ENCODE measurements at regions not wholly inside any gene's neighbourhood (a gene's known extent, or its start where the extent isn't known, plus 50 kb on each side); places are given as distances from the start of the nearest gene placed in this dataset.

DNA sequence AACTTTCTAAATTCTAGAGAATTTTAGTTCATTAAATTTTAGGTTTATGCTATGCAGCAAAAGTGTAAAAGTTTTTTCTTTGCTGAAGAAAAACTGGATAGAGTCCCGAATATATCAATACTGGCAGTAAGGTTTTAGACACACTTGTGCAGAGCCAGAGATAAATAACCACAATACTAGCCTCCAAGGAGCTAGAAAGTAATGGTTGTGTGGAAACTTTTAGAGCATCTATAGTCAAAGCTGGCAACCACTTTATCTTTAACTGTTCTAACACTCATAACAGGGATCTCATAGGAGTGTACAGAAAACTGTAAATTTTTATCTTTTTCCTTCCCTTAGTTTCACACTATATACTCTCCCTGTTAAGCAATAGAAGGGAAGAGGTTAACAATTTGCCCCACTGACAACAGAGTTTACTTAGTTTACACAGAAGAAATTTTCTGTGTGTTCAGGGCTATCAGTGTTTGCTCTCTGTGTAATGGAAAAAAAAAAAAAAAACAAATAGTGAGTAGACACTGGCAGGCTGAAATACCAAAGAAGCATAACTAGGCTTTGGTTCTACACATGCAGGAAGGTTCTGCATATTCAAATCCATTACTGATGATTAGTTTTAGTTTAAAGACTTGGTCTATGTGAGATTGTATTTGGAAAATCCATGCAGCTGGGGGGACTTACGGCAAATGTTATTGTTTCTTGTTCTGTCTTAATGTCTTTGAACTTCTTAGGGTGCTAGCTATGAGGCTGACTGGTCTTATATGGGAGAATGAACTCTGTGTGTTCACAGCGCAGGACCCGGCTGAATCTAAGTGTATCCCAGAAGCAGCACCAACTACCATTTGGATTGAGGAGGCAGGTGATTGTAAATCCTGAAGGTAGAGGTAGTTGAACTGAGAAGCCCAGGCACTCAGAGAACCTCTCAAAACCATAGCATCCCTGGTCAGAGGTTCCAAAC, 187.6 kb downstream of the PCSK1 start:
- Histone ChIP-seq H3K27ac (ENCODE audit: low read length) (no peak overlapping the region), H3K27me3 (ENCODE audit: control insufficient read depth, insufficient read depth, low read length) (no peaks in the 10 kb centered on the region), H3K4me1 (ENCODE audit: control insufficient read depth, insufficient read depth, low read length) (no peaks in the 10 kb centered on the region), H3K4me3 (ENCODE audit: low read length) (no peak overlapping the region), H3K9me3 (ENCODE audit: control insufficient read depth, insufficient read depth, low read length) (no peaks in the 10 kb centered on the region), H3K36me3 (ENCODE audit: control insufficient read depth, insufficient read depth, low read length) (no peaks in the 10 kb centered on the region)
- intact Hi-C loops (cut with micrococcal nuclease) = no loop called here
- Mint-ChIP-seq H3K9me3 (no peaks in the 10 kb centered on the region), H3K36me3 (no peaks in the 10 kb centered on the region), H3K27me3 (ENCODE audit: low read depth in 2 of 2) (peaks cover 0 to 11% of the 10 kb centered on the region in 2 donors), H3K4me1 (no peaks in the 10 kb centered on the region), H3K4me3 (no peak overlapping the region), H3K27ac (no peak overlapping the region)
- ATAC-seq (no peak), DNase-seq (no peak)
- no peak for TF ChIP-seq CTCF (IDR thresholded peaks at IDR 0.05)
- 100% methylated on average over 3 of the region's 4 CpGs for WGBS (ENCODE audit: insufficient coverage)

GRCh38 chr5:96244696-96245095, 188.4 kb downstream of the PCSK1 start:
- no peaks in the 10 kb centered on the region for H3K36me3 ChIP-seq (ENCODE audit: control insufficient read depth, insufficient read depth, low read length)
- Mint-ChIP-seq H3K4me1 (no peaks in the 10 kb centered on the region), H3K27me3 (ENCODE audit: low read depth in 2 of 2) (peaks cover 0 to 8% of the 10 kb centered on the region in 2 donors), H3K36me3 (no peaks in the 10 kb centered on the region), H3K4me3 (no peak overlapping the region), H3K9me3 (no peaks in the 10 kb centered on the region), H3K27ac (no peak overlapping the region)
- no peaks in the 10 kb centered on the region for H3K4me1 ChIP-seq (ENCODE audit: control insufficient read depth, insufficient read depth, low read length)
- DNase-seq (no peak), ATAC-seq (no peak)
- no peaks in the 10 kb centered on the region for H3K27me3 ChIP-seq (ENCODE audit: control insufficient read depth, insufficient read depth, low read length)
- TF ChIP-seq CTCF (IDR thresholded peaks at IDR 0.05) = no peak
- no CpG with 5 or more reads among the region's 2 CpGs for WGBS (ENCODE audit: insufficient coverage)
- H3K27ac ChIP-seq (ENCODE audit: low read length) = no peak overlapping the region
- H3K4me3 ChIP-seq (ENCODE audit: low read length) = no peak overlapping the region
- no peaks in the 10 kb centered on the region for H3K9me3 ChIP-seq (ENCODE audit: control insufficient read depth, insufficient read depth, low read length)
- intact Hi-C loops (cut with micrococcal nuclease) = no loop called here

GRCh38 chr5:96243862-96244261, 189.2 kb downstream of the PCSK1 start:
- no peak overlapping the region for H3K4me3 Mint-ChIP-seq
- ATAC-seq (no peak), DNase-seq (no peak)
- Histone ChIP-seq H3K36me3 (ENCODE audit: control insufficient read depth, insufficient read depth, low read length) (no peaks in the 10 kb centered on the region), H3K27ac (ENCODE audit: low read length) (no peak overlapping the region), H3K27me3 (ENCODE audit: control insufficient read depth, insufficient read depth, low read length) (no peaks in the 10 kb centered on the region), H3K9me3 (ENCODE audit: control insufficient read depth, insufficient read depth, low read length) (no peaks in the 10 kb centered on the region), H3K4me3 (ENCODE audit: low read length) (no peak overlapping the region), H3K4me1 (ENCODE audit: control insufficient read depth, insufficient read depth, low read length) (no peaks in the 10 kb centered on the region)
- no peaks in the 10 kb centered on the region for H3K9me3 Mint-ChIP-seq
- no peak overlapping the region for H3K27ac Mint-ChIP-seq
- no peaks in the 10 kb centered on the region for H3K36me3 Mint-ChIP-seq
- WGBS (ENCODE audit: insufficient coverage) = no CpG with 5 or more reads among the region's 1 CpG
- peaks cover 0 to 7% of the 10 kb centered on the region in 2 donors for H3K27me3 Mint-ChIP-seq (ENCODE audit: low read depth in 2 of 2)
- no peaks in the 10 kb centered on the region for H3K4me1 Mint-ChIP-seq
- no peak for TF ChIP-seq CTCF (IDR thresholded peaks at IDR 0.05)
- intact Hi-C loops (cut with micrococcal nuclease) = no loop called here

Measured in natural killer cell (primary cell).